Transverse colon (tissue), 4 donors: ENCODE measurements at regions not wholly inside any gene's neighbourhood (a gene's known extent, or its start where the extent isn't known, plus 50 kb on each side); places are given as distances from the start of the nearest gene placed in this dataset.
"Not testable (repeated sequence)": the region's sequence is repeated elsewhere in the genome, so short reads cannot be mapped to it uniquely, and the experiment has no call there.

Source experiments
- DNase-seq: peaks from one replicate; pipeline ENCODE4 v3.0.0-alpha.2; 2019
- H3K27ac ChIP-seq, 4 donors: fragments of 200-600 bp; sonication (generic); 2 replicates each; pipeline ENCODE4 v1.5.1; 2016 to 2018; ENCODE audit warnings: inconsistent platforms in 4 of 4
- H3K27me3 ChIP-seq: fragments of 200-600 bp; sonication (generic); 2 replicates; pipeline ENCODE4 v1.5.1; 2017; ENCODE audit warnings: inconsistent platforms
- H3K36me3 ChIP-seq, 4 donors: fragments of 200-600 bp; sonication (generic); 2 replicates each; pipeline ENCODE4 v1.5.1; 2017 to 2019; ENCODE audit warnings: inconsistent platforms in 4 of 4
- H3K4me1 ChIP-seq, 4 donors: fragments of 200-600 bp; sonication (generic); 2 replicates each; pipeline ENCODE4 v1.5.1; 2017 to 2020; ENCODE audit warnings: inconsistent platforms in 4 of 4
- H3K4me3 ChIP-seq, 4 donors: fragments of 200-600 bp; sonication (generic); 1 replicate in 1 of 4; 2 replicates in 3 of 4; pipeline versions ENCODE4 v1.5.1 to v1.6.1; 2017 to 2019; ENCODE audit warnings: inconsistent platforms in 4 of 4
- H3K9me3 ChIP-seq, 2 donors: fragments of 200-600 bp; sonication (generic); 2 replicates each; pipeline ENCODE4 v1.5.1; 2017 to 2019; ENCODE audit warnings: inconsistent platforms in 2 of 2
- EP300 ChIP-seq: sonication (generic); formaldehyde crosslinking; IDR thresholded peaks from one replicate; pipeline ENCODE4 v1.6.1; 2017; ENCODE audit warnings: antibody characterized with exemption, low read depth
- POLR2A ChIP-seq: fragments of 450-650 bp; IDR thresholded peaks from one replicate; pipeline ENCODE4 v1.6.1; 2016; ENCODE audit warnings: antibody characterized with exemption, mild to moderate bottlenecking, moderate library complexity
- POLR2AphosphoS5 ChIP-seq, 3 donors: sonication (generic); formaldehyde crosslinking; IDR thresholded peaks; one replicate each; pipeline ENCODE4 v1.6.1; 2016; ENCODE audit warnings: antibody characterized with exemption in 3 of 3
- WGBS, 2 donors: methylation state at CpG; one replicate each; pipeline ENCODE4 v1.1.5; 2018; ENCODE audit warnings: low coverage in 1 of 2; 5-methylcytosine and 5-hydroxymethylcytosine counted together
- in situ Hi-C, 4 donors: fragments of 200-750 bp; cut with MboI; loops; one replicate each; pipeline versions ENCODE4 v1.15.0 to v1.15.1; 2017; ENCODE audit warnings: low sequenced_read_pairs in 3 of 4, low pct_ligation_motif_present in 1 of 4, low pct_unique_long_range_greater_than_20kb in 1 of 4
- intact Hi-C: fragments of 100-400 bp; cut with DNase I; formaldehyde crosslinking; loops from one replicate; pipeline ENCODE4 v1.15.1; 2023; ENCODE audit warnings: low total_unique reads
- TF ChIP-seq, protein P1 (sequence below), 5 experiments: fragments of 200-600 bp in 3 of 5; fragments of 450-650 bp in 2 of 5; sonication (generic) in 3 of 5; IDR thresholded peaks; 1 replicate in 2 of 5; 2 replicates in 3 of 5; pipeline ENCODE4 v1.5.1; 2016 to 2017; ENCODE audit warnings: antibody characterized with exemption in 5 of 5, inconsistent platforms in 3 of 5, mild to moderate bottlenecking in 2 of 5, moderate library complexity in 1 of 5

DNA sequence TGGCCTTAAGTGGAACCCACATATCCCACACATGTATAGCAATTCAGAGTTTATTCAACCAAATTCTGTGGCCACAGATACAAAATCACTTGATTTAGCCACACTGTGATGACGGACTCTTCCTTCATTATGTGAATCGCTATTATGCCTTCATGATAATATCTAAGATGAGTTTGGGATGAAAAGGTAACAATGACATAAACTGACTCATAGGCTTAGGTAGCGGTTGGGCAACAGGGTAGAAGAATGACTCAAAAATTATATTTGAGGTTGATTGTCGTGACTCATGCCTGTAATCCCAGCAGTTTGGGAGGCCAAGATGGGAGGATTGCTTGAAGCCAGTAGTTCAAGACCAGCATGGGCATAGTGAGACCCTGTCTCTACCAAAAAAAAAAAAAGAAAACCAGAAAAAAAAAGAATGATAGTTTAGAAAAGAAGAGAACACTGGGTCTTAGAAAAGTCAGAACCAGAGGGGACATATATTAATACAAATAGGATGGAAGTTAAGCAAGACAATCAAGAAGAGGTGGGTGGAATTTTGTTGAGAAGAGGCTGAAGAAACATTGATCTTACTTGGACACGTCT, 70.4 kb upstream of the USP9X start:
- in situ Hi-C loops: no loop called here
- H3K27me3 ChIP-seq: no peaks in the 10 kb centered on the region
- no peak overlapping the region for H3K4me3 ChIP-seq
- H3K4me1 ChIP-seq: peaks cover 0 to 7% (median 2%) of the 10 kb centered on the region in 4 donors
- no peaks in the 10 kb centered on the region for H3K9me3 ChIP-seq
- H3K27ac ChIP-seq: no peak overlapping the region
- intact Hi-C loops: no loop called here
- TF ChIP-seq EP300 (no peak), POLR2A (no peak), POLR2AphosphoS5 (IDR thresholded peaks at IDR 0.05) (no peak)
- TF ChIP-seq, protein P1, sequence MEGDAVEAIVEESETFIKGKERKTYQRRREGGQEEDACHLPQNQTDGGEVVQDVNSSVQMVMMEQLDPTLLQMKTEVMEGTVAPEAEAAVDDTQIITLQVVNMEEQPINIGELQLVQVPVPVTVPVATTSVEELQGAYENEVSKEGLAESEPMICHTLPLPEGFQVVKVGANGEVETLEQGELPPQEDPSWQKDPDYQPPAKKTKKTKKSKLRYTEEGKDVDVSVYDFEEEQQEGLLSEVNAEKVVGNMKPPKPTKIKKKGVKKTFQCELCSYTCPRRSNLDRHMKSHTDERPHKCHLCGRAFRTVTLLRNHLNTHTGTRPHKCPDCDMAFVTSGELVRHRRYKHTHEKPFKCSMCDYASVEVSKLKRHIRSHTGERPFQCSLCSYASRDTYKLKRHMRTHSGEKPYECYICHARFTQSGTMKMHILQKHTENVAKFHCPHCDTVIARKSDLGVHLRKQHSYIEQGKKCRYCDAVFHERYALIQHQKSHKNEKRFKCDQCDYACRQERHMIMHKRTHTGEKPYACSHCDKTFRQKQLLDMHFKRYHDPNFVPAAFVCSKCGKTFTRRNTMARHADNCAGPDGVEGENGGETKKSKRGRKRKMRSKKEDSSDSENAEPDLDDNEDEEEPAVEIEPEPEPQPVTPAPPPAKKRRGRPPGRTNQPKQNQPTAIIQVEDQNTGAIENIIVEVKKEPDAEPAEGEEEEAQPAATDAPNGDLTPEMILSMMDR (IDR thresholded peaks at IDR 0.05): no peak
- no peaks in the 10 kb centered on the region for H3K36me3 ChIP-seq
- 76 to 86% methylated on average over 3 to 5 of the region's 5 CpGs for WGBS, 2 donors
- no peak for DNase-seq

DNA sequence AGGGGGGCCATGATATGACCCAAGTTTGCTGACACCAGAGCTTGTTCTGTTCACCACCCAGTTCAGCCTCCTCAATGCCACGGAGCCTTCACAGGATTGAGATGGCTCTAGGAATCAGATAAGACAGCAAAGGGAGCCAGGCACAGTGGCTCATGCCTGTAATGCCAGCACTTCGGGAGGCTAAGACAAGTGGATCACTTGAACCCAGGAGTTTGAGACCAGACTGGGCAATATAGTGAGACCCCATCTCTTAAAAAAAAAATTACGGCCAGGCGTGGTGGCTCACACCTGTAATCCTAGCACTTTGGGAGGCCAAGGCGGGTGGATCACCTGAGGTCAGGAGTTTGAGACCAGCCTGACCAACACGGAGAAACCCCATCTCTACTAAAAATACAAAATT, 67.5 kb upstream of the USP9X start:
- H3K4me1 ChIP-seq, H3K9me3 ChIP-seq, H3K4me3 ChIP-seq, H3K27ac ChIP-seq, in situ Hi-C loops, intact Hi-C loops, H3K36me3 ChIP-seq, H3K27me3 ChIP-seq, DNase-seq: not testable (repeated sequence)
- WGBS, 2 donors: 89% methylated on average over 6 of the region's 6 CpGs; no CpG with 5 or more reads in 1 of the 2 donors

DNA sequence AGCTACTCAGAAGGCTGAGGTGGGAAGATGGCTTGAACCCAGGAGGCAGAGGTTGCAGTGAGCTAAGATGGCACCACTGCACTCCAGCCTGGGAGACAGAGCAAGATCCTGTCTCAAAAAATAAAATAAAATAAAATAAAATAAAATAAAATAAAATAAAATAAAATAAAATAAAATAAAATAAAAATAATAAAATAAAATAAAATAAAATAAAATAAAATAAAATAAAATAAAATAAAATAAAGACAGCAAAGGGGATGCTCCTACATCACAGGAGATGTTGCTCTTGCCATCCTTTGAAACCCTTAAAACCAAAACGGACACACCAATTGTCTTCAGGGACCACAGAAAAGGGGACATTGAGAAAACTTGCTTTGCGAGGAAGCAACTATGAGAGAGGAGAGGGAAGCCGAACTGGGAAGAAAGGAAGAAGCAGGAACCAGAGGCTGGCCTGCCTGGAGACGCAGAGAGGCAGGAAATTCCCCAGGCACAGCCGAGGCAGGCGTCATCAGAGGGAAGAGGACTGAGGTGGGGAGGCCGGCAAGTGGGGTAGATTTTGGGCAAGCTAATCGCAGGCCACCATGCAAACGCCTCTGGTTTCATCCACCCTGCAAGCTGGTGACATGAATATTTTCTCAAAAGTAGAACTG, 66.7 kb upstream of the USP9X start:
- in situ Hi-C loops: not testable (repeated sequence)

DNA sequence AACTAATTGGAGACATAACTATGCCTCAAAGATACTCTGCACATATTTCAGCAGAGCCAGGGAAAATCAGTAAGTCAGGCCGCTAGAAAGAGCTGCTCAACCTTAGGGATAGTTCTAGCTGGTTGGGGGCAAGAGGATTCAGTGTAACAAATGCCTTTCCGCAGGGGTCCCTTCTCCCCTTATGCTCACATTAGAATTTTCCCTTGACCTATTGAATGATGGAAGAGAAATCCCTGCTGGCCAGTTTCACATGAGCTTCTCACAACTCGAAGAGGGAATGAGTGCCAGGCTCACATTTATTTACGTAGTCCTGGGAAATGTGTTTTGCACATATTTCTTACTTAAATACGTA, 66.2 kb upstream of the USP9X start:
- H3K27me3 ChIP-seq: no peaks in the 10 kb centered on the region
- in situ Hi-C loops: no loop called here
- no peaks in the 10 kb centered on the region for H3K9me3 ChIP-seq
- H3K36me3 ChIP-seq: no peaks in the 10 kb centered on the region
- TF ChIP-seq POLR2AphosphoS5 (IDR thresholded peaks at IDR 0.05) (no peak), POLR2A (no peak), EP300 (no peak)
- TF ChIP-seq, protein P1 (IDR thresholded peaks at IDR 0.05): no peak
- intact Hi-C loops: no loop called here
- DNase-seq: no peak
- 66% methylated on average over 5 of the region's 5 CpGs; no CpG with 5 or more reads in 1 of the 2 donors for WGBS, 2 donors
- no peak overlapping the region for H3K27ac ChIP-seq
- no peak overlapping the region for H3K4me3 ChIP-seq
- no peaks in the 10 kb centered on the region for H3K4me1 ChIP-seq

More for the DNA sequence above, 66.7 kb upstream of the USP9X start:
- DNase-seq, H3K36me3 ChIP-seq, H3K27ac ChIP-seq, H3K4me1 ChIP-seq, H3K9me3 ChIP-seq, H3K27me3 ChIP-seq, intact Hi-C loops, H3K4me3 ChIP-seq: not testable (repeated sequence)
- 66 to 84% methylated on average over 3 to 9 of the region's 9 CpGs for WGBS, 2 donors

DNA sequence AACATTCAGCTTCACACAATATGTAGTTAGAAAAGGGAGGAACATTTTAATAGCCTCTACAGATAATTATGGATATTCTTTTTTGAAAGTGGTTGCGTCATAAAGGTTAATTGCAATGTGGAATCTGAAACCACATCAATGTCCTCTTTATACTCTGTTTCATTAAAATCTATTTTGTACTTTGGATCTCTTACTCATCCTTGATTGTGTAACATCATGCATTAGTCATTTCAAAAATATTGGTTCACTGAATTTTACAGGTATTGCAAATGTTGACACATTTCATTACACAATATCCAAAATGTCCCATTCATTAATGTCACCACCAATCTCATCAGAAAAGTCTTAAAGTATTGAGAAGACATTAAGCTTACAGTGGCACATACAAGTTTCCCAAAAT, 62.7 kb upstream of the USP9X start:
- H3K4me1 ChIP-seq: peaks cover 0 to 15% (median 2%) of the 10 kb centered on the region in 4 donors
- no peaks in the 10 kb centered on the region for H3K36me3 ChIP-seq
- TF ChIP-seq, protein P1 (IDR thresholded peaks at IDR 0.05): no peak
- TF ChIP-seq POLR2A (no peak), EP300 (no peak), POLR2AphosphoS5 (IDR thresholded peaks at IDR 0.05) (peak in 1 of 3 donors; percentile 18)
- H3K4me3 ChIP-seq: no peak overlapping the region
- H3K27ac ChIP-seq: no peak overlapping the region
- H3K9me3 ChIP-seq: no peaks in the 10 kb centered on the region
- intact Hi-C loops: no loop called here
- DNase-seq: no peak
- in situ Hi-C loops: no loop called here
- 0 to 38% methylated on average over 1 of the region's 1 CpG for WGBS, 2 donors
- H3K27me3 ChIP-seq: no peaks in the 10 kb centered on the region
